ENCODE measurements at regions not wholly inside any gene's neighbourhood (a gene's known extent, or its start where the extent isn't known, plus 50 kb on each side); places are given as distances from the start of the nearest gene placed in this dataset.

GRCh38 chr20:57043091-57043490 is 223.3 kb downstream of the BMP7 start:
- TF ChIP-seq, protein P1, sequence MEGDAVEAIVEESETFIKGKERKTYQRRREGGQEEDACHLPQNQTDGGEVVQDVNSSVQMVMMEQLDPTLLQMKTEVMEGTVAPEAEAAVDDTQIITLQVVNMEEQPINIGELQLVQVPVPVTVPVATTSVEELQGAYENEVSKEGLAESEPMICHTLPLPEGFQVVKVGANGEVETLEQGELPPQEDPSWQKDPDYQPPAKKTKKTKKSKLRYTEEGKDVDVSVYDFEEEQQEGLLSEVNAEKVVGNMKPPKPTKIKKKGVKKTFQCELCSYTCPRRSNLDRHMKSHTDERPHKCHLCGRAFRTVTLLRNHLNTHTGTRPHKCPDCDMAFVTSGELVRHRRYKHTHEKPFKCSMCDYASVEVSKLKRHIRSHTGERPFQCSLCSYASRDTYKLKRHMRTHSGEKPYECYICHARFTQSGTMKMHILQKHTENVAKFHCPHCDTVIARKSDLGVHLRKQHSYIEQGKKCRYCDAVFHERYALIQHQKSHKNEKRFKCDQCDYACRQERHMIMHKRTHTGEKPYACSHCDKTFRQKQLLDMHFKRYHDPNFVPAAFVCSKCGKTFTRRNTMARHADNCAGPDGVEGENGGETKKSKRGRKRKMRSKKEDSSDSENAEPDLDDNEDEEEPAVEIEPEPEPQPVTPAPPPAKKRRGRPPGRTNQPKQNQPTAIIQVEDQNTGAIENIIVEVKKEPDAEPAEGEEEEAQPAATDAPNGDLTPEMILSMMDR (IDR thresholded peaks at IDR 0.05; ENCODE audit: low read depth, low read length), result no peak
- TF ChIP-seq EZH2phosphoT487 (IDR thresholded peaks at IDR 0.05; ENCODE audit: low read depth), result no peak
